ENCODE measurements at regions not wholly inside any gene's neighbourhood (a gene's known extent, or its start where the extent isn't known, plus 50 kb on each side); places are given as distances from the start of the nearest gene placed in this dataset.

DNA sequence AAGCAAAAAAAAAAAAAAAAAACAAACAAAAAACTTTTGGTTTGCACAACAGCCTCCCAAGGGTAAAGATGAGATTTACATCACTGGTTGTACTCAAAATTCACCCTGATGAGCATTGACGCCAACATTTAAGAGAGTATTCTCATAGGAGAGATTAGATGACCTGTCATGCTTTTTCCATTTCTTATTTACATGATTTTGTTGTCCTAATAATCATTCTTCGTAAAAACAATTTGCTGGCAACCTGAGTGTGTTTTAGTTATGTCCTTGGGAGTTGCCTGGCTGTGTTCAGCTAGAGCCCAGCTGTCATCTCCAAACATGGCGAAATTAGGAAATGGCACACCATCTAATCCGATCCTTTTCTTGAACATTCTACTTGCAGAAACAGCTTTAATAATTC lies 186.4 kb upstream of the MRPS30 start:
- Histone ChIP-seq H3K4me3 (ENCODE audit: low read depth, low read length) (no peak overlapping the region), H3K27me3 (replicated peaks; ENCODE audit: control insufficient read depth, insufficient read depth, low read length) (no peaks in the 10 kb centered on the region), H3K36me3 (ENCODE audit: control insufficient read depth, insufficient read depth, low read length) (no peaks in the 10 kb centered on the region), H3K4me1 (no peaks in the 10 kb centered on the region), H3K9me3 (no peaks in the 10 kb centered on the region)
- Mint-ChIP-seq H3K9me3 (ENCODE audit: unreplicated experiment) (no peaks in the 10 kb centered on the region), H3K4me1 (ENCODE audit: low read depth, unreplicated experiment) (no peaks in the 10 kb centered on the region), H3K36me3 (ENCODE audit: insufficient read depth, unreplicated experiment) (no peaks in the 10 kb centered on the region), H3K4me3 (ENCODE audit: unreplicated experiment) (no peak overlapping the region), H3K27me3 (ENCODE audit: insufficient read depth, unreplicated experiment) (no peaks in the 10 kb centered on the region), H3K27ac (ENCODE audit: unreplicated experiment) (no peak overlapping the region)
- TF ChIP-seq, protein P1, sequence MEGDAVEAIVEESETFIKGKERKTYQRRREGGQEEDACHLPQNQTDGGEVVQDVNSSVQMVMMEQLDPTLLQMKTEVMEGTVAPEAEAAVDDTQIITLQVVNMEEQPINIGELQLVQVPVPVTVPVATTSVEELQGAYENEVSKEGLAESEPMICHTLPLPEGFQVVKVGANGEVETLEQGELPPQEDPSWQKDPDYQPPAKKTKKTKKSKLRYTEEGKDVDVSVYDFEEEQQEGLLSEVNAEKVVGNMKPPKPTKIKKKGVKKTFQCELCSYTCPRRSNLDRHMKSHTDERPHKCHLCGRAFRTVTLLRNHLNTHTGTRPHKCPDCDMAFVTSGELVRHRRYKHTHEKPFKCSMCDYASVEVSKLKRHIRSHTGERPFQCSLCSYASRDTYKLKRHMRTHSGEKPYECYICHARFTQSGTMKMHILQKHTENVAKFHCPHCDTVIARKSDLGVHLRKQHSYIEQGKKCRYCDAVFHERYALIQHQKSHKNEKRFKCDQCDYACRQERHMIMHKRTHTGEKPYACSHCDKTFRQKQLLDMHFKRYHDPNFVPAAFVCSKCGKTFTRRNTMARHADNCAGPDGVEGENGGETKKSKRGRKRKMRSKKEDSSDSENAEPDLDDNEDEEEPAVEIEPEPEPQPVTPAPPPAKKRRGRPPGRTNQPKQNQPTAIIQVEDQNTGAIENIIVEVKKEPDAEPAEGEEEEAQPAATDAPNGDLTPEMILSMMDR (IDR thresholded peaks at IDR 0.05; ENCODE audit: insufficient read depth in 1 of 2, low read depth in 1 of 2, low read length in 1 of 2, severe bottlenecking in 1 of 2, unreplicated experiment in 1 of 2) = no peak
- ChIA-PET CTCF (no interaction called here), POLR2A (no interaction called here)
- no peak for DNase-seq
- intact Hi-C loops (cut with micrococcal nuclease; ENCODE audit: unreplicated experiment) = no loop called here
- BruUV-seq (replicated peaks) = no TSS peak

DNA sequence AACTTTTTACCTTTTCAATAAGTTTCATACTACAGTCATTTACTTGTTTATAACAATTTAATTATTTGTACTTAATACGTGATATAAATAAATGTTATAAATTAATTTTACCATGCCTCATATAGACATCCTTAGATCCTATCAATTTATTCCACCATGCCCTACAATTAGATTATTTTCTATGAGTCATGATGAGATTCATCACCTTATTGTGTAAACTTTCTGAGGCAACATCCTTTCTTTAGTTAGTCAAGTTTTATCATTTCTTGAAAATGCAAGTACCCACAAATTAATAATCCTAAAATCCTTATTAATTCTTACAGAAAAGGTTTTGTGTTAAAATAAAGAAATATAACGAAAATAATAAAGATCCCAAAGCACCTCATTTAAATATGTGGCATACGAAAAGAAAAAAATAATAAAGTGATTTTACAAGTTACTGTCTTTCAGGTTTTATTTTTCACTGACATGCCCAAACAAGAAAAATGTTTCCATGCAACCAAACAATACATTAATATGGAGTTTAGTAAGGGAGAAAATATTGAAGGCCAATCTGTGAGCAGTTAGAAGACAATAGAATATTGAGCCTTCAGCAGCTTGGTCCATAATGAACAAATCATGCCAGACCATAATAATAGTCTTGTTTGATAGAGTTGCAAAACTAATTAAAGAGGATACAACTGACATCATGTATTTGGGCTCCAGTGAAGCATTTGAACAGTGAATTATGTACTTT lies 188.7 kb upstream of the MRPS30 start:
- H3K4me3 Mint-ChIP-seq (ENCODE audit: unreplicated experiment) = no peak overlapping the region
- POLR2A ChIA-PET = no interaction called here
- Histone ChIP-seq H3K9me3 (0 out of 2 replicates have a peak, but pooled peaks cover 5% of the 10 kb centered on the region), H3K4me3 (ENCODE audit: low read depth, low read length) (no peak overlapping the region), H3K36me3 (ENCODE audit: control insufficient read depth, insufficient read depth, low read length) (no peaks in the 10 kb centered on the region), H3K4me1 (0 out of 2 replicates have a peak, but pooled peaks cover 7% of the 10 kb centered on the region), H3K27me3 (replicated peaks; ENCODE audit: control insufficient read depth, insufficient read depth, low read length) (no peaks in the 10 kb centered on the region)
- TF ChIP-seq, protein P1 (IDR thresholded peaks at IDR 0.05; ENCODE audit: insufficient read depth in 1 of 2, low read depth in 1 of 2, low read length in 1 of 2, severe bottlenecking in 1 of 2, unreplicated experiment in 1 of 2) = no peak
- H3K27ac Mint-ChIP-seq (ENCODE audit: unreplicated experiment) = no peak overlapping the region
- H3K9me3 Mint-ChIP-seq (ENCODE audit: unreplicated experiment) = no peaks in the 10 kb centered on the region
- no peaks in the 10 kb centered on the region for H3K4me1 Mint-ChIP-seq (ENCODE audit: low read depth, unreplicated experiment)
- no peaks in the 10 kb centered on the region for H3K27me3 Mint-ChIP-seq (ENCODE audit: insufficient read depth, unreplicated experiment)
- CTCF ChIA-PET = no interaction called here
- intact Hi-C loops (cut with micrococcal nuclease; ENCODE audit: unreplicated experiment) = no loop called here
- BruUV-seq (replicated peaks) = no TSS peak
- no peak for DNase-seq
- no peaks in the 10 kb centered on the region for H3K36me3 Mint-ChIP-seq (ENCODE audit: insufficient read depth, unreplicated experiment)

- ChIA-PET POLR2A (no interaction called here), CTCF (no interaction called here)
- no TSS peak for BruUV-seq (replicated peaks)
- 0 out of 2 replicates have a peak, but pooled peaks cover 8% of the 10 kb centered on the region for H3K4me1 ChIP-seq
- no peaks in the 10 kb centered on the region for H3K36me3 ChIP-seq (ENCODE audit: control insufficient read depth, insufficient read depth, low read length)
- no peaks in the 10 kb centered on the region for H3K27me3 Mint-ChIP-seq (ENCODE audit: insufficient read depth, unreplicated experiment)
- H3K4me3 ChIP-seq (ENCODE audit: low read depth, low read length) = no peak overlapping the region
- no peaks in the 10 kb centered on the region for H3K4me1 Mint-ChIP-seq (ENCODE audit: low read depth, unreplicated experiment)
- 0 out of 2 replicates have a peak, but pooled peaks cover 5% of the 10 kb centered on the region for H3K9me3 ChIP-seq
- no peaks in the 10 kb centered on the region for H3K36me3 Mint-ChIP-seq (ENCODE audit: insufficient read depth, unreplicated experiment)
- no peak overlapping the region for H3K27ac Mint-ChIP-seq (ENCODE audit: unreplicated experiment)
- H3K27me3 ChIP-seq (replicated peaks; ENCODE audit: control insufficient read depth, insufficient read depth, low read length) = no peaks in the 10 kb centered on the region
- no peaks in the 10 kb centered on the region for H3K9me3 Mint-ChIP-seq (ENCODE audit: unreplicated experiment)
- intact Hi-C loops (cut with micrococcal nuclease; ENCODE audit: unreplicated experiment) = no loop called here
- no peak overlapping the region for H3K4me3 Mint-ChIP-seq (ENCODE audit: unreplicated experiment)
- TF ChIP-seq, protein P1 (IDR thresholded peaks at IDR 0.05; ENCODE audit: insufficient read depth in 1 of 2, low read depth in 1 of 2, low read length in 1 of 2, severe bottlenecking in 1 of 2, unreplicated experiment in 1 of 2) = no peak
- no peak for DNase-seq
These were observed 193.9 kb upstream of the MRPS30 start for GRCh38 chr5:44614845-44615244.

Data from Caco-2 (cell line).